A673 (cell line): ENCODE measurements at regions not wholly inside any gene's neighbourhood (a gene's known extent, or its start where the extent isn't known, plus 50 kb on each side); places are given as distances from the start of the nearest gene placed in this dataset.

Experiments
- BruUV-seq: library from RNA; stranded (reverse); fragments of 400-500 nt; replicated peaks from 2 replicates; lab custom pipeline; 2021; lab: Mats Ljungman, UMichigan
- CTCF ChIA-PET: fragments of 300-600 bp; sonication (Branson Sonifier 250); formaldehyde crosslinking; loops from one replicate; lab custom pipeline; 2022; ENCODE audit warnings: antibody characterized with exemption; lab: Charles Lee
- POLR2A ChIA-PET: fragments of 300-600 bp; sonication (Branson Sonifier 250); formaldehyde crosslinking; loops from one replicate; lab custom pipeline; 2022; ENCODE audit warnings: antibody characterized with exemption; ENCODE audit not compliant: low non-redundant PET; lab: Charles Lee
- DNase-seq: peaks from one replicate; pipeline ENCODE4 v3.0.0-alpha.2; 2015; ENCODE audit warnings: low spot score
- H3K27ac ChIP-seq: fragments of 200-600 bp; sonication (generic); 2 replicates; pipeline ENCODE4 v1.5.1; 2016; ENCODE audit warnings: mixed run types, low read depth, mild to moderate bottlenecking, mixed read lengths, antibody characterized with exemption, low read length; ENCODE audit not compliant: poor library complexity, severe bottlenecking
- H3K27me3 ChIP-seq: fragments of 200-600 bp; sonication (generic); replicated peaks from 2 replicates; pipeline ENCODE4 v1.6.1; 2017; ENCODE audit warnings: mixed run types, low read depth, mild to moderate bottlenecking, mixed read lengths, antibody characterized with exemption, low read length; ENCODE audit not compliant: insufficient read depth, poor library complexity
- H3K36me3 ChIP-seq: fragments of 200-600 bp; sonication (generic); 2 replicates; pipeline ENCODE4 v1.6.1; 2016; ENCODE audit warnings: mixed run types, mild to moderate bottlenecking, mixed read lengths, antibody characterized with exemption, low read length; ENCODE audit not compliant: insufficient read depth, poor library complexity, severe bottlenecking
- H3K4me1 ChIP-seq: fragments of 200-600 bp; sonication (generic); 2 replicates; pipeline ENCODE4 v1.6.1; 2017; ENCODE audit warnings: mixed run types, mild to moderate bottlenecking, mixed read lengths, antibody characterized with exemption, low read length; ENCODE audit not compliant: insufficient read depth, poor library complexity, severe bottlenecking
- H3K4me3 ChIP-seq: fragments of 200-600 bp; sonication (generic); 2 replicates; pipeline ENCODE4 v1.5.1; 2016; ENCODE audit warnings: low read depth, mixed run types, mild to moderate bottlenecking, mixed read lengths, low read length; ENCODE audit not compliant: poor library complexity, severe bottlenecking
- H3K9me3 ChIP-seq: fragments of 200-600 bp; sonication (generic); 2 replicates; pipeline ENCODE4 v1.6.1; 2016; ENCODE audit warnings: mixed run types, low read depth, mild to moderate bottlenecking, mixed read lengths, antibody characterized with exemption, low read length; ENCODE audit not compliant: poor library complexity, severe bottlenecking
- CTCF ChIP-seq: fragments of 300-800, 200-600 bp; sonication (generic); conservative IDR thresholded peaks from 2 replicates; pipeline ENCODE4 v1.5.1; 2017; ENCODE audit warnings: low read depth, mild to moderate bottlenecking, antibody characterized with exemption, low read length, moderate library complexity, mixed read lengths
- EZH2 ChIP-seq: fragments of 200-600 bp; sonication (generic); IDR thresholded peaks from 2 replicates; pipeline ENCODE4 v1.6.1; 2017; ENCODE audit warnings: borderline replicate concordance, low read depth, mild to moderate bottlenecking, mixed read lengths, antibody characterized with exemption, low read length; ENCODE audit not compliant: poor library complexity, severe bottlenecking
- intact Hi-C: fragments of 100-400 bp; cut with micrococcal nuclease; formaldehyde crosslinking; loops from one replicate; pipeline ENCODE4 v1.10.0; 2022; ENCODE audit not compliant: unreplicated experiment

DNA sequence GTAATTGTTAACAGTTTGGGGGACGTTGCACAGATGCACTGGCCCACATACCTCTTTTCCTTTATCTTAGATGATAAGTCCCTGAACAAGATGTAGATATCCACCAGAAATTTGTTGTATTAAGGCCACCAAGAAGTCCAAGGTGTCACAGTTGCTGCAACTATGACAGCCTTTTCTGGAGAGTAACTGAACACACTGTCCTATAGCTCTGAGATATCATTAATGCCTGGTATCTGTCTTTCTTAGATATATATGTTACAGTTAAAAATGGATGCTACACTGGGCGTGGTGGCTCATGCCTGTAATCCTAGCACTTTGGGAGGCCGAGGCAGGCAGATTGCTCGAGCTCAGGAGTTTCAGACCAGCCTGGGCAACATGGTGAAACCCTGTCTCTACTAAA, 77.8 kb upstream of the PRDX4 start:
- ChIA-PET POLR2A (no interaction called here), CTCF (interaction anchor here (0.5 kb wide), 1 partner anchor 255 kb away, joined by 5 read pairs; no protein-coding TSS in a partner anchor)
- Histone ChIP-seq H3K4me1 (no peaks in the 10 kb centered on the region), H3K9me3 (no peaks in the 10 kb centered on the region), H3K27ac (no peak overlapping the region), H3K36me3 (no peaks in the 10 kb centered on the region), H3K4me3 (no peak overlapping the region), H3K27me3 (no peaks in the 10 kb centered on the region)
- no TSS peak for BruUV-seq
- TF ChIP-seq EZH2 (no peak), CTCF (no peak)
- DNase-seq = no peak
- intact Hi-C loops = no loop called here

GRCh38 chrX:23592741-23593140, 74.6 kb upstream of the PRDX4 start:
- ChIA-PET CTCF (no interaction called here), POLR2A (no interaction called here)
- Histone ChIP-seq H3K4me1 (no peaks in the 10 kb centered on the region), H3K27me3 (no peaks in the 10 kb centered on the region), H3K36me3 (no peaks in the 10 kb centered on the region), H3K27ac (no peak overlapping the region), H3K4me3 (no peak overlapping the region), H3K9me3 (no peaks in the 10 kb centered on the region)
- DNase-seq = no peak
- no peak for TF ChIP-seq EZH2
- no peak for TF ChIP-seq CTCF
- BruUV-seq = no TSS peak
- intact Hi-C loops = no loop called here

DNA sequence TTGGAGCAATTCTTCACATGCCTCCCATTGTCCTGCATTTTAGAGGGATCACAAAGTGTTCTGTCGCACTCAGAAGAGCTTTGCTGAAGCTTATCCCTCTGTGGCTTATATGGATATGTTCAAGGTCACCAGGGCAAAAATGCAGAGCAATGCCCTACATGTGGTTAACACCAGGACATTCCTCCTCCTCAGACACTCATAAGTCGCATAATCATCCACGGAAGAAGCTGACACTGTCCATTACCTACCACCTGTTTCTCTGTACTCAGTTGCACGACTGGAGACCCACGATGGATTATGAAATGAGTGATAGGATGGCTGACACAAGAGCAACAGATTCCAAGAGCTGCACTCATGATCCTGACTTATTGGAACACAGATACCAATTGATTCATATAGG, 68.7 kb upstream of the PRDX4 start:
- DNase-seq = no peak
- no TSS peak for BruUV-seq
- Histone ChIP-seq H3K36me3 (no peaks in the 10 kb centered on the region), H3K4me3 (no peak overlapping the region), H3K4me1 (no peaks in the 10 kb centered on the region), H3K27ac (no peak overlapping the region), H3K27me3 (no peaks in the 10 kb centered on the region), H3K9me3 (no peaks in the 10 kb centered on the region)
- ChIA-PET POLR2A (no interaction called here), CTCF (no interaction called here)
- intact Hi-C loops = no loop called here
- TF ChIP-seq CTCF (no peak), EZH2 (no peak)
